ENCODE measurements at regions not wholly inside any gene's neighbourhood (a gene's known extent, or its start where the extent isn't known, plus 50 kb on each side); places are given as distances from the start of the nearest gene placed in this dataset.

GRCh38 chr1:55774446-55774845 lies 559.3 kb upstream of the USP24 start:
- 83% methylated on average over 3 of the region's 3 CpGs for WGBS (ENCODE audit: insufficient coverage)
- intact Hi-C loops (cut with micrococcal nuclease) = no loop called here
- ATAC-seq (no peak), DNase-seq (no peak)
- Histone ChIP-seq H3K9me3 (ENCODE audit: control insufficient read depth, insufficient read depth, low read length) (no peaks in the 10 kb centered on the region), H3K4me1 (ENCODE audit: control insufficient read depth, insufficient read depth, low read length) (no peaks in the 10 kb centered on the region), H3K36me3 (ENCODE audit: control insufficient read depth, insufficient read depth, low read length) (no peaks in the 10 kb centered on the region), H3K4me3 (ENCODE audit: low read length) (no peak overlapping the region), H3K27ac (ENCODE audit: low read length) (no peak overlapping the region), H3K27me3 (ENCODE audit: control insufficient read depth, insufficient read depth, low read length) (no peaks in the 10 kb centered on the region)
- Mint-ChIP-seq H3K36me3 (no peaks in the 10 kb centered on the region), H3K4me3 (no peak overlapping the region), H3K27ac (no peak overlapping the region), H3K4me1 (no peaks in the 10 kb centered on the region), H3K9me3 (peaks cover 0 to 2% of the 10 kb centered on the region in 2 donors), H3K27me3 (ENCODE audit: low read depth in 2 of 2) (peaks cover 0 to 8% of the 10 kb centered on the region in 2 donors)
- no peak for TF ChIP-seq CTCF (IDR thresholded peaks at IDR 0.05)

GRCh38 chr1:55773211-55773940 lies 558.2 kb upstream of the USP24 start:
- Histone ChIP-seq H3K36me3 (ENCODE audit: control insufficient read depth, insufficient read depth, low read length) (no peaks in the 10 kb centered on the region), H3K4me1 (ENCODE audit: control insufficient read depth, insufficient read depth, low read length) (no peaks in the 10 kb centered on the region), H3K4me3 (ENCODE audit: low read length) (no peak overlapping the region), H3K27me3 (ENCODE audit: control insufficient read depth, insufficient read depth, low read length) (no peaks in the 10 kb centered on the region), H3K9me3 (ENCODE audit: control insufficient read depth, insufficient read depth, low read length) (no peaks in the 10 kb centered on the region), H3K27ac (ENCODE audit: low read length) (no peak overlapping the region)
- Mint-ChIP-seq H3K36me3 (no peaks in the 10 kb centered on the region), H3K27me3 (ENCODE audit: low read depth in 2 of 2) (peaks cover 0 to 8% of the 10 kb centered on the region in 2 donors), H3K9me3 (peaks cover 0 to 2% of the 10 kb centered on the region in 2 donors), H3K4me1 (no peaks in the 10 kb centered on the region), H3K4me3 (no peak overlapping the region), H3K27ac (no peak overlapping the region)
- no peak for DNase-seq
- intact Hi-C loops (cut with micrococcal nuclease) = no loop called here
- 76% methylated on average over 2 of the region's 4 CpGs for WGBS (ENCODE audit: insufficient coverage)
- no peak for ATAC-seq
- no peak for TF ChIP-seq CTCF (IDR thresholded peaks at IDR 0.05)

GRCh38 chr1:55768327-55768952 lies 553.3 kb upstream of the USP24 start:
- Mint-ChIP-seq H3K27ac (no peak overlapping the region), H3K4me1 (no peaks in the 10 kb centered on the region), H3K36me3 (no peaks in the 10 kb centered on the region), H3K4me3 (no peak overlapping the region), H3K27me3 (ENCODE audit: low read depth in 2 of 2) (peaks cover 0 to 7% of the 10 kb centered on the region in 2 donors), H3K9me3 (peaks cover 0 to 2% of the 10 kb centered on the region in 2 donors)
- no peak for ATAC-seq
- Histone ChIP-seq H3K4me3 (ENCODE audit: low read length) (no peak overlapping the region), H3K27ac (ENCODE audit: low read length) (no peak overlapping the region), H3K27me3 (ENCODE audit: control insufficient read depth, insufficient read depth, low read length) (no peaks in the 10 kb centered on the region), H3K36me3 (ENCODE audit: control insufficient read depth, insufficient read depth, low read length) (no peaks in the 10 kb centered on the region), H3K9me3 (ENCODE audit: control insufficient read depth, insufficient read depth, low read length) (no peaks in the 10 kb centered on the region), H3K4me1 (ENCODE audit: control insufficient read depth, insufficient read depth, low read length) (no peaks in the 10 kb centered on the region)
- no peak for TF ChIP-seq CTCF (IDR thresholded peaks at IDR 0.05)
- no peak for DNase-seq
- 88% methylated on average over 1 of the region's 1 CpG for WGBS (ENCODE audit: insufficient coverage)
- intact Hi-C loops (cut with micrococcal nuclease) = loop anchor here (5.0 kb wide), 1 partner anchor 359 kb away; no protein-coding TSS in a partner anchor
